AG04450 (cell line): ENCODE measurements at regions not wholly inside any gene's neighbourhood (a gene's known extent, or its start where the extent isn't known, plus 50 kb on each side); places are given as distances from the start of the nearest gene placed in this dataset.
"Not testable (repeated sequence)": the region's sequence is repeated elsewhere in the genome, so short reads cannot be mapped to it uniquely, and the experiment has no call there.

Source experiments
- CTCF ChIA-PET: fragments of 300-600, 350-600 bp; formaldehyde crosslinking; extraction: SDS; loops from one replicate; lab custom pipeline; 2022; ENCODE audit warnings: antibody characterized with exemption, inconsistent platforms; lab: Charles Lee
- POLR2A ChIA-PET: fragments of 350-600 bp; formaldehyde crosslinking; extraction: SDS; loops from one replicate; lab custom pipeline; 2021; ENCODE audit warnings: antibody characterized with exemption, inconsistent platforms; lab: Yijun Ruan, JAX
- DNase-seq: peaks from one replicate; pipeline ENCODE4 v3.0.0-alpha.2; 2011; ENCODE audit warnings: low read depth, low spot score
- H3K27ac ChIP-seq: one replicate; pipeline ENCODE4 v1.5.1; 2012; ENCODE audit warnings: low read depth, low read length, control low read depth
- H3K27me3 ChIP-seq: one replicate; pipeline ENCODE4 v1.6.0; 2012; ENCODE audit warnings: low read length; ENCODE audit not compliant: control insufficient read depth, insufficient read depth
- H3K4me3 ChIP-seq: 2 replicates; pipeline ENCODE4 v1.5.1; 2011; ENCODE audit warnings: mild to moderate bottlenecking, low read depth, low read length, control low read depth
- H3K9me3 ChIP-seq: 2 replicates; pipeline ENCODE4 v1.5.1; 2012; ENCODE audit warnings: low read length; ENCODE audit not compliant: control insufficient read depth, insufficient read depth
- CTCF ChIP-seq: IDR thresholded peaks from 2 replicates; pipeline ENCODE4 v1.5.1; 2011; ENCODE audit warnings: low read depth, low read length, control low read depth, inconsistent platforms

- CTCF ChIA-PET: no interaction called here
- DNase-seq: no peak
- H3K27ac ChIP-seq: no peak overlapping the region
- TF ChIP-seq CTCF: no peak
- H3K9me3 ChIP-seq: peaks cover 51% of the 10 kb centered on the region
- no peak overlapping the region for H3K4me3 ChIP-seq
- no peaks in the 10 kb centered on the region for H3K27me3 ChIP-seq
- POLR2A ChIA-PET: no interaction called here
Observed at GRCh38 chr14:105689722-105690121, 163.3 kb downstream of the TMEM121 start.

DNA sequence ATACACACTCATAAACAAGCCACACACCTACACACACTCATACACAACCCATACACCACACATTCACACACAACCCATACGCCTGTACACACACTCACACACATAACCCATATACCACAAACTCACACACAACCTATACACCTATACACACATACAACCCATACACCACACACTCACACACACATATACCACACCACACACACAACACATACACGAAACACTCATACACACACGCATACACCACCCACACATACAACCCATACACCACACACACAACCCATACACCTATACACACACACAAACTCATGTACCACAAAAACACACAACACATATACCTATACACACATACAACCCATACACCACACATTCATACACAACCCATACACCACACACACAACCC lies 164.3 kb downstream of the TMEM121 start:
- Histone ChIP-seq H3K27ac (no peak overlapping the region), H3K27me3 (no peaks in the 10 kb centered on the region), H3K4me3 (no peak overlapping the region), H3K9me3 (peaks cover 45% of the 10 kb centered on the region)
- CTCF ChIA-PET: no interaction called here
- no peak for TF ChIP-seq CTCF
- no peak for DNase-seq
- POLR2A ChIA-PET: no interaction called here

- not testable (repeated sequence) for H3K27me3 ChIP-seq
Observed at GRCh38 chr14:105691321-105692109, 165.1 kb downstream of the TMEM121 start.

GRCh38 chr14:105692110-105692685 lies 165.8 kb downstream of the TMEM121 start:
- CTCF ChIA-PET, POLR2A ChIA-PET, H3K4me3 ChIP-seq: not testable (repeated sequence)

More at GRCh38 chr14:105691321-105692109, 165.1 kb downstream of the TMEM121 start:
- CTCF ChIA-PET, H3K4me3 ChIP-seq, POLR2A ChIA-PET, H3K27ac ChIP-seq, DNase-seq: not testable (repeated sequence)
- peaks cover 43% of the 10 kb centered on the region for H3K9me3 ChIP-seq

DNA sequence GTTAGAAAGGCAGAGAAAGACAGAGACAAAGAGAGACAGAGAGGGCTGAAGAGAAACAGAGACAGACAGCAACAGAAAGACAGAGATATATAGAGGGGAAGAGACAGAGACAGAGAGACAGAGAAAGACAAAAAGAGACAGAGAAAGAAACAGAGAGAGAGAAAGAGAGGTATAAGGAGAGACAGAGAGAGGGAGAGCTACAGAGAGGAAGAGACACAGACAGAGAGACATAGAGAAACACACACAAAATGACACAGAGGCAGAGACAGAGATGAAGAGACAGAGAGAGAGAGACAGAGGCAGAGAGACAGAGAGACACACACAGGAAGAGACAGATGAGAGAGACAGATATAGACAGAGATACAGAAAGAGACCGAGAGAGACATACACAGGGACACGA lies 168.6 kb downstream of the TMEM121 start:
- ChIA-PET CTCF (no interaction called here), POLR2A (no interaction called here)
- Histone ChIP-seq H3K9me3 (peaks cover 36% of the 10 kb centered on the region), H3K27me3 (no peaks in the 10 kb centered on the region), H3K27ac (no peak overlapping the region), H3K4me3 (no peak overlapping the region)
- no peak for TF ChIP-seq CTCF
- DNase-seq: no peak

More at GRCh38 chr14:105692110-105692685, 165.8 kb downstream of the TMEM121 start:
- not testable (repeated sequence) for H3K27me3 ChIP-seq, H3K27ac ChIP-seq, DNase-seq
- H3K9me3 ChIP-seq: peaks cover 40% of the 10 kb centered on the region

DNA sequence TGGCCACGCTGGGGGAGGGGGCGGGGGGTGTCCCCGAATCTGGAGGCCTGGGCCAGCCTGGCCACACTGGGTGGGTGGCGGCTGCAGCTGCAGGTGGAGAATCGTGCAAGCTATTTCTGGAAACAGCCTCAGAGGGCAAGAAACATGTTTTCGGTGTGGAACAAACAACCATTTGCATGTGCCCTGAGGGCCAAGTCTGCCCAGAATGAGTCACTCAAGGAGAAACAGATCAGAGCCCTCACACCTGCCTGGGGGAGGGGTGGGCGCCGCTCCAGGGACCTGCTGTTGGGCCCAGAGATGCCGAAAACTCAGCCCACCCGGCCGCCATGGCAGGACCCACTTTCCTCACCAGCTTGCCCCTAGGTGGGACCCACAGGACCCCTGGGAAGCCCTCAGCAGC lies 170.0 kb downstream of the TMEM121 start:
- POLR2A ChIA-PET, DNase-seq, H3K4me3 ChIP-seq, H3K27ac ChIP-seq, H3K27me3 ChIP-seq, CTCF ChIA-PET: not testable (repeated sequence)
- H3K9me3 ChIP-seq: peaks cover 38% of the 10 kb centered on the region

- H3K27ac ChIP-seq, POLR2A ChIA-PET, H3K4me3 ChIP-seq, DNase-seq, CTCF ChIA-PET, H3K27me3 ChIP-seq: not testable (repeated sequence)
- peaks cover 44% of the 10 kb centered on the region for H3K9me3 ChIP-seq
Observed at GRCh38 chr14:105697414-105697813, 171.0 kb downstream of the TMEM121 start.

GRCh38 chr14:105697955-105698354 lies 171.6 kb downstream of the TMEM121 start:
- H3K9me3 ChIP-seq: peaks cover 48% of the 10 kb centered on the region
- DNase-seq, H3K27me3 ChIP-seq, H3K27ac ChIP-seq, CTCF ChIA-PET, H3K4me3 ChIP-seq, POLR2A ChIA-PET: not testable (repeated sequence)

DNA sequence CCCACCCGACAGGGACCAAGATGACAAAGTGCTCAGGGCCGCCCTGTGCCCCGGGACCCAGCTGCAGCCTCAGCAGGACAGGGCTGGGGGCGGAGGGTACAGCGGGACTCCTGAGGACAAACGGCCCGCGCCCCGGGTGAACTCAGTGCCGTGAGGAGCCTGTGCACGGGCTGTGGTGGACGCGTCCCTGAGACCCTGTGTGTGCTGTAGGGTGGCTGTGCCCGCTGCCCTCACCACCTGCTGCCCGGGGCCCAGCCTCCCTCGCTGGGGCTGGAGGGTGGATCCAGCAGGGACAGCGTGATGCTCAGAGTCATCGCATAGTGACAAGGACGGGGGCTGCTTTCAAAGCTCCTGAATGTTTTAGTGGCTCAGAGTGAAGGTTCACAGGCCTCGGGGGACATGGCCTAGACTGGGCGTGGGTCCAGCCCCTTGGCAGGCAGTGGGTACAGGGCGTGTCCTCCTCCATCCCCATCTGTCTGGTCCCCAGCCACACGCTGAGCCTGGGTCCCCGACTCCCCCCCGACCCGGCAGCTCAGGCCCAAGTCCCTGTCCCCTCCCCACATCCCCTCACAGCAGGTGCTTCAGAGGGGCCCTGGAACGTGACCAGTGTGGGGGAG lies 172.7 kb downstream of the TMEM121 start:
- H3K27me3 ChIP-seq, CTCF ChIA-PET, POLR2A ChIA-PET, H3K27ac ChIP-seq, DNase-seq, H3K4me3 ChIP-seq: not testable (repeated sequence)
- peaks cover 53% of the 10 kb centered on the region for H3K9me3 ChIP-seq
